T-helper 1 cell (primary cell): ENCODE measurements at regions not wholly inside any gene's neighbourhood (a gene's known extent, or its start where the extent isn't known, plus 50 kb on each side); places are given as distances from the start of the nearest gene placed in this dataset.

Source experiments
- DNase-seq, 5 donors: peaks; one replicate each; pipeline ENCODE4 v3.0.0-alpha.2; 2012 to 2020

GRCh38 chr5:167665841-167666375 is 625.5 kb upstream of the WWC1 start:
- no peak for DNase-seq

- DNase-seq = no peak
Measured at GRCh38 chr5:167671176-167671575, 620.3 kb upstream of the WWC1 start.

- no peak for DNase-seq
Measured at GRCh38 chr5:167673942-167674341, 617.5 kb upstream of the WWC1 start.

GRCh38 chr5:167678481-167678880 is 613.0 kb upstream of the WWC1 start:
- no peak for DNase-seq

GRCh38 chr5:167684251-167684650 is 607.2 kb upstream of the WWC1 start:
- DNase-seq = no peak

GRCh38 chr5:167688341-167689130 is 602.9 kb upstream of the WWC1 start:
- no peak for DNase-seq

GRCh38 chr5:167694325-167695147 is 596.9 kb upstream of the WWC1 start:
- no peak for DNase-seq

- no peak for DNase-seq
Measured at GRCh38 chr5:167696558-167697314, 594.7 kb upstream of the WWC1 start.

GRCh38 chr5:167699432-167699831 is 592.0 kb upstream of the WWC1 start:
- DNase-seq = no peak

GRCh38 chr5:167701051-167701450 is 590.4 kb upstream of the WWC1 start:
- no peak for DNase-seq

- no peak for DNase-seq
Measured at GRCh38 chr5:167702014-167702413, 589.4 kb upstream of the WWC1 start.

GRCh38 chr5:167708449-167708848 is 583.0 kb upstream of the WWC1 start:
- no peak for DNase-seq

GRCh38 chr5:167709625-167710024 is 581.8 kb upstream of the WWC1 start:
- DNase-seq = no peak

- DNase-seq = no peak
Measured at GRCh38 chr5:167710444-167711073, 580.9 kb upstream of the WWC1 start.

GRCh38 chr5:167712986-167713585 is 578.4 kb upstream of the WWC1 start:
- DNase-seq = no peak

- no peak for DNase-seq
Measured at GRCh38 chr5:167713896-167714295, 577.5 kb upstream of the WWC1 start.

GRCh38 chr5:167716126-167716775 is 575.2 kb upstream of the WWC1 start:
- no peak for DNase-seq

- DNase-seq = no peak
Measured at GRCh38 chr5:167720259-167720658, 571.2 kb upstream of the WWC1 start.

- no peak for DNase-seq
Measured at GRCh38 chr5:167720676-167721260, 570.7 kb upstream of the WWC1 start.

GRCh38 chr5:167721926-167722440 is 569.5 kb upstream of the WWC1 start:
- DNase-seq = no peak
